ENCODE measurements at regions not wholly inside any gene's neighbourhood (a gene's known extent, or its start where the extent isn't known, plus 50 kb on each side); places are given as distances from the start of the nearest gene placed in this dataset.
"Not testable (repeated sequence)": the region's sequence is repeated elsewhere in the genome, so short reads cannot be mapped to it uniquely, and the experiment has no call there.

- no peak overlapping the region for H3K4me3 ChIP-seq (ENCODE audit: low read depth, low read length)
- TF ChIP-seq CTCF (IDR thresholded peaks at IDR 0.05; ENCODE audit: insufficient read depth, low read length, severe bottlenecking): no peak
- DNase-seq (ENCODE audit: low read depth): no peak
- no peaks in the 10 kb centered on the region for H3K27me3 ChIP-seq (ENCODE audit: control insufficient read depth, insufficient read depth, low read length)
- H3K36me3 ChIP-seq (ENCODE audit: control insufficient read depth, insufficient read depth, low read length): no peaks in the 10 kb centered on the region
- FAIRE-seq: no peak
Observed at GRCh38 chr10:21445163-21445562, 80.3 kb downstream of the SKIDA1 start.

- Histone ChIP-seq H3K4me3 (ENCODE audit: low read depth, low read length) (no peak overlapping the region), H3K27me3 (ENCODE audit: control insufficient read depth, insufficient read depth, low read length) (no peaks in the 10 kb centered on the region), H3K36me3 (ENCODE audit: control insufficient read depth, insufficient read depth, low read length) (no peaks in the 10 kb centered on the region)
- DNase-seq (ENCODE audit: low read depth): no peak
- FAIRE-seq: no peak
- TF ChIP-seq CTCF (IDR thresholded peaks at IDR 0.05; ENCODE audit: insufficient read depth, low read length, severe bottlenecking): no peak
Observed at GRCh38 chr10:21441625-21442024, 83.9 kb downstream of the SKIDA1 start.

GRCh38 chr10:21438914-21439313 is 86.6 kb downstream of the SKIDA1 start:
- not testable (repeated sequence) for FAIRE-seq; H3K36me3 ChIP-seq (ENCODE audit: control insufficient read depth, insufficient read depth, low read length); DNase-seq (ENCODE audit: low read depth); H3K4me3 ChIP-seq (ENCODE audit: low read depth, low read length); H3K27me3 ChIP-seq (ENCODE audit: control insufficient read depth, insufficient read depth, low read length)

- Histone ChIP-seq H3K4me3 (ENCODE audit: low read depth, low read length) (no peak overlapping the region), H3K36me3 (ENCODE audit: control insufficient read depth, insufficient read depth, low read length) (no peaks in the 10 kb centered on the region), H3K27me3 (ENCODE audit: control insufficient read depth, insufficient read depth, low read length) (no peaks in the 10 kb centered on the region)
- TF ChIP-seq CTCF (IDR thresholded peaks at IDR 0.05; ENCODE audit: insufficient read depth, low read length, severe bottlenecking): no peak
- DNase-seq (ENCODE audit: low read depth) (no peak), FAIRE-seq (no peak)
Observed at GRCh38 chr10:21437770-21438382, 87.6 kb downstream of the SKIDA1 start.

GRCh38 chr10:21432266-21432665 is 93.2 kb downstream of the SKIDA1 start:
- DNase-seq (ENCODE audit: low read depth) (peak; percentile 63), FAIRE-seq (no peak)
- Histone ChIP-seq H3K36me3 (ENCODE audit: control insufficient read depth, insufficient read depth, low read length) (no peaks in the 10 kb centered on the region), H3K4me3 (ENCODE audit: low read depth, low read length) (no peak overlapping the region), H3K27me3 (ENCODE audit: control insufficient read depth, insufficient read depth, low read length) (no peaks in the 10 kb centered on the region)
- no peak for TF ChIP-seq CTCF (IDR thresholded peaks at IDR 0.05; ENCODE audit: insufficient read depth, low read length, severe bottlenecking)

GRCh38 chr10:21431799-21432198 is 93.7 kb downstream of the SKIDA1 start:
- FAIRE-seq (no peak), DNase-seq (ENCODE audit: low read depth) (no peak)
- no peaks in the 10 kb centered on the region for H3K36me3 ChIP-seq (ENCODE audit: control insufficient read depth, insufficient read depth, low read length)
- H3K4me3 ChIP-seq (ENCODE audit: low read depth, low read length): no peak overlapping the region
- no peaks in the 10 kb centered on the region for H3K27me3 ChIP-seq (ENCODE audit: control insufficient read depth, insufficient read depth, low read length)
- no peak for TF ChIP-seq CTCF (IDR thresholded peaks at IDR 0.05; ENCODE audit: insufficient read depth, low read length, severe bottlenecking)

Data from bronchial epithelial cell (primary cell).